NCI-H2196 treated with DMSO at 0.1 percent for 48 hours (cell line): ENCODE measurements at regions not wholly inside any gene's neighbourhood (a gene's known extent, or its start where the extent isn't known, plus 50 kb on each side); places are given as distances from the start of the nearest gene placed in this dataset.
"Not testable (repeated sequence)": the region's sequence is repeated elsewhere in the genome, so short reads cannot be mapped to it uniquely, and the experiment has no call there.

ENCODE experiments used
- DNase-seq: peaks from one replicate; lab custom pipeline; 2025; ENCODE audit not compliant: unreplicated experiment; lab: John Stamatoyannopoulos, UW

DNA sequence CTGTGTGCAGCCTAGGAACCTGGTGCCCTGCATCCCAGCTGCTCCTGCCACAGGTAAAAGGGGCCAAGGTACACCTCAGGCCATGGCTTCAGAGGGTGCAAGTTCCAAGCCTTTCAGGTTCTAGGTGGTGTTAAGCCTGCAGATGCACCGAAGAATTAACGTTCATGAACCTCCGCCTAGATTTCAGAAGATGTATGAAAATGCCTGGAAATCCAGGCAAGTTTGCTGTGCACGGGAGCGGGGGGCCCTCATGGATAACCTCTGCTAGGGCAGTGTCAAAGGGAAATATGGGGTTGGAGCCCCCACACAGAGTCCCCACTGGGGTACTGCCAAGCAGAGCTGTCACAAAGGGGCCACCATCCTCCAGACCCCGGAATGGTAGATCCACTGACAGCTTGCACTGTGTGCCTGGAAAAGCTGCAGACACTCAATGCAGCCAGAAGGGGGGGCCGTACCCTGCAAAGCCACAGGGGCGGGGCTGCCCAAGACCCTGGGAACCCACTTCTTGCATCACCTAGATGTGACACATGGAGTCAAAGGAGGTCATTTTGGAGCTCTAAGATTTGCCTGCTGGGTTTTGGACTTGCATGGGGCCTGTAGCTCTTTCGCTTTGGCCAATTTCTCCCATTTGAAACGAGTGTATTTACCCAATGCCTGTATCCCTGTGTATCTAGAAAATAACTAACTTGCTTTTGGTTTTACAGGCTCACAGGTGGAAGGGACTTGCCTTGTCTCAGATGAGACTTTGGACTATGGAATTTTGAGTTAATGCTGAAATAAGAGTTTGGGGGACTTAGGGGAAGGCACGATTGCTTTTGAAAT is 145.2 kb upstream of the C1QTNF3 start:
- not testable (repeated sequence) for DNase-seq

DNA sequence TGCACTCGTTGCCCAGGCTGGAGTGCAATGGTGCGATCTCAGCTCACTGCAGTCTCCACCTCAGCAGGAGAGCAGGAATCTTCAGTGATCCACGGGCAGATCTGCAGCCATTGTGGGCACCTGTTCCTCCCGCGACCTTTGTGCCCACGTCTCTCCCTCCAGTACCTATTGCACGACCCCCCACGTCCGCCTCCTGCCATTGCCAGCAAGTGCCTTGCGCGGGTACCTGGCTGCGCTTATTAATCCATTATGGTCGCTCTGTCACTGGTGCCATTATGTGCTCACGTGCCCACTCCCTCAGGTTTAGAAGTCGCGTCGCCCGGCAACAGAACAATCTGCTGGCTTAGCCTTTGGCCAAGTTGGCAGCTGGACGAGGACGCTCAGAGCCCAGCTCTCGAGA is 146.2 kb upstream of the C1QTNF3 start:
- DNase-seq, result not testable (repeated sequence)

DNA sequence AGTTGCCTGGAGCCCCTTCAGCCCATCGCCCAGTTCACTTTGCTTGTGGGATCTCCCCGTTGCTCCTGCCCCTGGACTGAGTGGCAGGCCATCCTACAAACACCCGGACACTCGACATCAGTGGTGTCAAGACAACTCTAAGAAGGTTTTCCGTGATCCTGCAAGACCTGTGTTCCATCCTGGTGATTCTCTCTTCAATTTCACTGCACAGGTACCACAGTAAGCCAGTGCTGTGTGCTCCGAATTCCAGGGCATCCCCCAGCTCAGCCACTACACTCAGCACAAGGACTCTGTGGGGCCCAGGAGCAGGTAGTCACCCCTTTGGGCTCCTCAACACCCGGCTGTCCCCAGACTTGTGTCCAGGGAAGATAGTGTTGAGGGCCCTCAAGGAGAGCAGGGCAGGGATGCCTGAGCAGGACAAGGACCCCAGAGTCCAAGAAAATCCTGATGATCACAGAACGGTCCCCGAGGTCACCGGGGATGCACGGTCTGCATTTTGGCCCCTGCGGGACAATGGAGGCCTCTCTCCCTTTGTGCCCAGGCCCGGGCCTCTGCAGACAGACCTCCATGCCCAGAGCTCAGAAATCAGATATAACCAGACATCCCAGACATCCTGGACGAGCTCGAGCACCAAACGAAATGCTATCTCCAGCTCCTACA is 146.9 kb upstream of the C1QTNF3 start:
- DNase-seq, result not testable (repeated sequence)

DNA sequence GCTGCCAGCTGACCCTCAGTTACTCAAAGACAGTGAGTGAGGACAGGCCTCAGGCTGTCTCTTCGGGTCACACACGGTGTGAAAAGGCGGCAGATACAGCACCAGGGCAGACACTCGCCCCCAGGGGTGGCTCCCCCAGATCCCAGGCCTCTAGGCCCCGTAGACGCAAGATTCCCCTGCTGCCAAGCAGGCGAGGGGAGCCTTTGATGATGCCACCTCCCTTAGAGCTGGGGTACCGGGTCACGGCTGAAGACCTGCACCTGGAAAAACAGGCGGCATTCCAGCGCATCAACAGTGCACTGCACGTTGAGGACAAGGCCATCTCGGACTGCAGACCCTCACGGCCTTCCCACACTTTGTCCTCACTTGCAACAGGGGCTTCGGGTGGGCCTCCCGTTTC is 147.5 kb upstream of the C1QTNF3 start:
- not testable (repeated sequence) for DNase-seq

DNA sequence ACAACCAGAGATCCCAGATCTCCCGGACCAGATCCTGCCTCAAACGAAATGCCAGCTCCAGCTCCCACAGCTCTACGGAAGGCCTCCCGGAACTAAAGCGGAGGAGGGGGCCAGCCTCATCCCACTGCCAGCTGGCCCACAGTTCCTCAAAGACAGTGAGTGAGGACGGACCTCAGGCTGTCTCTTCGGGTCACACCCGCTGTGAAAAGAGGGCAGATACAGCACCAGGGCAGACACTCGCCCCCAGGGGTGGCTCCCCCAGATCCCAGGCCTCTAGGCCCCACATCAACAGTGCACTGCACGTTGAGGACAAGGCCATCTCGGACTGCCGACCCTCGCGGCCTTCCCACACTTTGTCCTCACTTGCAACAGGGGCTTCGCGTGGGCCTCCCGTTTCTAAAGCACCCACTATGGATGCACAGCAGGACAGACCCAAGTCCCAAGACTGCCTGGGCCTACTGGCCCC is 148.3 kb upstream of the C1QTNF3 start:
- not testable (repeated sequence) for DNase-seq

DNA sequence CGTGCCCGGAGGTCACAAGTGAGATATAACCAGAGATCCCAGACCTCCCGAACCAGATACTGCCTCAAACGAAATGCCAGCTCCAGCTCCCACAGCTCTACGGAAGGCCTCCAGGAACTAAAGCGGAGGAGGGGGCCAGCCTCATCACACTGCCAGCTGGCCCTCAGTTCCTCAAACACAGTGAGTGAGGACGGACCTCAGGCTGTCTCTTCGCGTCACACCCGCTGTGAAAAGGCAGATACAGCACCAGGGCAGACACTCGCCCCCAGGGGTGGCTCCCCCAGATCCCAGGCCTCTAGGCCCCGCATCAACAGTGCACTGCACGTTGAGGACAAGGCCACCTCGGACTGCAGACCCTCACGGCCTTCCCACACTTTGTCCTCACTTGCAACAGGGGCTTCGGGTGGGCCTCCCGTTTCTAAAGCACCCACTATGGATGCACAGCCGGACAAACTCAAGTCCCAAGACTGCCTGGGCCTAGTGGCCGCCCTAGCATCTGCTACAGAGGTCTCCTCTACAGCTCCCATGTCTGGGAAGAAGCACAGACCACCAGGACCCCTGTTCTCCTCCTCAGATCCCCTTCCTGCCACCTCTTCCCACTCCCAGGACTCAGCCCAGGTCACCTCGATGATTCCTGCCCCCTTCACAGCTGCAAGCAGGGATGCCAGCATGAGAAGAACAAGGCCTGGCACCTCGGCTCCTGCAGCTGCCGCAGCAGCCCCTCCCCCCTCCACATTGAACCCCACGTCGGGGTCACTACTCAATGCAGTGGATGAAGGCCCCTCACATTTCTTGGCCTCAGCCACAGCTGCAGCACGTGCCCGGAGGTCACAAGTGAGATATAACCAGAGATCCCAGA is 149.3 kb upstream of the C1QTNF3 start:
- not testable (repeated sequence) for DNase-seq

DNA sequence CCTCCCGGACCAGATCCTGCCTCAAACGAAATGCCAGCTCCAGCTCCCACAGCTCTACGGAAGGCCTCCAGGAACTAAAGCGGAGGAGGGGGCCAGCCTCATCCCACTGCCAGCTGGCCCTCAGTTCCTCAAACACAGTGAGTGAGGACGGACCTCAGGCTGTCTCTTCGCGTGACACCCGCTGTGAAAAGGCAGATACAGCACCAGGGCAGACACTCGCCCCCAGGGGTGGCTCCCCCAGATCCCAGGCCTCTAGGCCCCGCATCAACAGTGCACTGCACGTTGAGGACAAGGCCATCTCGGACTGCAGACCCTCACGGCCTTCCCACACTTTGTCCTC is 149.9 kb upstream of the C1QTNF3 start:
- not testable (repeated sequence) for DNase-seq

DNA sequence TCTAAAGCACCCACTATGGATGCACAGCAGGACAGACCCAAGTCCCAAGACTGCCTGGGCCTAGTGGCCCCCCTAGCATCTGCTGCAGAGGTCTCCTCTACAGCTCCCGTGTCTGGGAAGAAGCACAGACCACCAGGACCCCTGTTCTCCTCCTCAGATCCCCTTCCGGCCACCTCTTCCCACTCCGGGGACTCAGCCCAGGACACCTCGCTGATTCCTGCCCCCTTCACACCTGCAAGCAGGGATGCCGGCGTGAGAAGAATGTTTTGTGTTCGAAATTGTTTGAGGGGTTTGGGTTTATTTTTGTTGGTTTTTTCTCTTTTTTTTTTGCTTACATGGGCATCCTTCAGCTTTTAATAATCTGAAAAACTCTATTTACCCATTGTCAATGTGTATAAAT is 150.3 kb upstream of the C1QTNF3 start:
- not testable (repeated sequence) for DNase-seq

DNA sequence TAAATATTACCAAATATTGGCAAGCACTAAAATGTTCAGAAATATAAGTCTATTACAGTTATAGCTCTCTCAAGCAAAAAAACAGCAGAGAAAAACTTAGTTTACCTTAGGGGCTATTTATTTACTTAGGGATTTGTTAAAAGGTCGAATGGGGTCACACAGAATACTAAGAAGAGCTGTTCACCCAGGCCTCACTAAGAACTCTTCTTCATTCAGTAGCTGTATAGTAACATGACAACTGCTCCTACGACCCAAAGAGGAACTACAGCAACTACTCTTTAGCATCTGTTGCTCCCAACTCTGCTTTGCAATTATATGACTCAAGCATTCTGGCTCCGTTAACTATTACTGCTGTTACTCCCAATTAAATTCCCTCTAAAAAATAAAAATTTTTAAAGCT is 150.8 kb upstream of the C1QTNF3 start:
- DNase-seq, result not testable (repeated sequence)

DNA sequence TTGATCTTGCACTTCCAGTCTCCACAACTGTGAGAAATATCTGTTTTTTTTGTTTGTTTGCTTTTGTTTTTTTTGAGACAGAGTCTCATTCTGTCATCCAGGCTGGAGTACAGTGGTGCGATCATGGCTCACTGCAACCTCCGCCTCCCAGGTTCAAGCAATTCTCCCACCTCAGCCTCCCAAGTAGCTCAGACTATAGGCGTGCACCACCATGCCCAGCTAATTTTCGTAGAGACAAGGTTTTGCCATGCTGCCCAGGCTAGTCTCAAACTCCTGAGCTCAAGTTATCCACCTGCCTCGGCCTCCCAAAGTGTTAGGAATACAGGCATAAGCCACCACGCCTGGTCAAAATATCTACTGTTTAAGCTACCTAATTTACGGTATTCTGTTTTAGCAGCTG is 153.1 kb upstream of the C1QTNF3 start:
- not testable (repeated sequence) for DNase-seq

DNA sequence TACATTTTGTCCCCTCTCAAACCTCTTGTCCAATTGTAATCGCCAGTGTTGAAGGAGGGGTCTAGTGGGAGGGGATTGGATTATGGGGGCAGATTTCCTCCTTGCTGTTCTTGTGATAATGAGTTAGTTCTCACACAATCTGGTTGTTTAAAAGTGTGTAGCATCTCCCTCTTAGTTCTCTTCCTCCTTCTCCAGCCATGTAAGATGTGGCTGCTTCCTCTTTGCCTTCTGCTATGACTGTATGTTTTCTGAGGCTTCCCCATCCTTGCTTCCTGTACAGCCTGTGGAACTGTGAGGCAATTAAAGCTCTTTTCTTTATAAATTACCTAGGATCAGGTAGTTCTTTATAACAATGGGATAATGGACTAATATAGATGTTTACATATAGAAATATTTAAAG is 162.3 kb upstream of the C1QTNF3 start:
- DNase-seq, result not testable (repeated sequence)

DNA sequence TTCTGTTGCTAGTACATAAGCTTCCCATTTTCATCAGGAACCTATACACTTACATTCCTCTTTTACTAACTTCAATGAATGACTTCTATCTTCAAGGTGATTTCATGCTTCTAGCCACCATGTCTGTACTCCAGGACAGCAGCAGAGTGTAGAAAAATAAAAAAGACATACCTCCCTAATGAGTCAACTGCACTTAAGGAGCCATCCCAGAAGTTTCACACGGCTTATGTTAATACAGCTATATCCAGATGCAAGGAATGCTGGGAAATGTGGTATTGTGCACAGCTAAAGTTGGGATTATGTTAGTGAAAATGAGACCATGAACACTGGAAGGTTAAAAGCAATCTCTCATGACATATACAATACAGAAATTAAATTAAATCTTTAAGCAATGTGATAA is 174.4 kb upstream of the C1QTNF3 start:
- DNase-seq, result not testable (repeated sequence)

DNA sequence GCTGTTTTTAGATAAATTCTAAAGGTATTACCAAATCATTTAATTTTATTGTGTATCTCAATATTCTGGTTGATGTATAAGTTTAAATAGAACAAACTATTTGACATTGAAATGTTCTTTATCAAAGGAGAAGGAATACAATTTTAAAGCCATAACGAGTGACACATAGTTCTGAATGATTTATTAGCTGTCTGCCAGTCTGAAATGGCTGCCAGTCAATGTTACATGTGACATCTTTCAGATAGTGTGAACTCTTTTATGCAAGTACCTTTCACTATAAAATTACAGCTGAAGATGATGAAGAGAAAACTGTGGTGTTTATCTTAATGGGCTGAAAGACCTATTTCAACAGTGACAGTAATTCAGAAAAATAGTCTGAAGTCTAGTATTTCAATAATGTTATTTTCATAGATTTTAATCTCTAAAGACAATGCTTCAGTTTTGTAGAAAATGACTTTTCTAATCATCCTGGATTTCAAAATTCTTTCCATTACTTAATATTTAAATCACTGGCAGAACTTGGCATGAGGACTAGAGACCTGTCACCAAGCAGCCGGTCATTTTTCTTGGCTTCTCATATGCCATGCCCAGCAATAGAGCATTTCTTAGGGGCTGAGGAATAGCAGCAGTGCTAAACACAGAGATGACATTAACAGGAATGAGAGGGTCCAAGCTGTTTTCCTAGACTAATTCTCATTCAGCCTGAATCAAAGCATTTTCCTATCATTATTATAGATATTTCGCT is 178.5 kb upstream of the C1QTNF3 start:
- not testable (repeated sequence) for DNase-seq

DNA sequence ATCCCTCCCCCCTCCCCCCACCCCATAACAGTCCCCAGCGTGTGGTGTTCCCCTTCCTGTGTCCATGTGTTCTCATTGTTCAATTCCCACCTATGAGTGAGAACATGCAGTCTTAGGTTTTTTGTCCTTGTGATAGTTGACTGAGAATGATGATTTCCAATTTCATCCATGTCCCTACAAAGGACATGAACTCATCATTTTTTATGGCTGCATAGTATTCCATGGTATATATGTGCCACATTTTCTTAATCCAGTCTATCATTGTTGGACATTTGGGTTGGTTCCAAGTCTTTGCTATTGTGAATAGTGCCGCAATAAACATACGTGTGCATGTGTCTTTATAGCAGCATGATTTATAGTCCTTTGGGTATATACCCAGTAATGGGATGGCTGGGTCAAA is 180.1 kb upstream of the C1QTNF3 start:
- DNase-seq, result not testable (repeated sequence)

DNA sequence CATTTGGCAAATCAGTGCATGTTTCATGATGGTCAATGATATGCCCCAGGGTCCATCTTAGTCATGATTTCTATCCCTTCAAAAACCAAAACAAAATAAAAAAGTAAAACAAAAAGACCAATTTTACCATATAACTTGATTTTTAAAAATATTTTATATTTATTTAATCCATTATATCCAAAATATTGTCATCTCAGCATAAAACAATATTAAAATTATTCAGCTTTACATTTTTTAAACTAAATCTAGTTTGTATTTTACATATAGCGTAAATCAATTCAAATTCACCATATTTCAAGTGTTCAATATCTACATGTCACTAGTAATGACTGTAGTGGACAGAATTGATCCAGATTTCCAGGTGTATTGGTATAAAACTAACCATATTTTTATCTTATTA is 187.4 kb upstream of the C1QTNF3 start:
- DNase-seq, result not testable (repeated sequence)

DNA sequence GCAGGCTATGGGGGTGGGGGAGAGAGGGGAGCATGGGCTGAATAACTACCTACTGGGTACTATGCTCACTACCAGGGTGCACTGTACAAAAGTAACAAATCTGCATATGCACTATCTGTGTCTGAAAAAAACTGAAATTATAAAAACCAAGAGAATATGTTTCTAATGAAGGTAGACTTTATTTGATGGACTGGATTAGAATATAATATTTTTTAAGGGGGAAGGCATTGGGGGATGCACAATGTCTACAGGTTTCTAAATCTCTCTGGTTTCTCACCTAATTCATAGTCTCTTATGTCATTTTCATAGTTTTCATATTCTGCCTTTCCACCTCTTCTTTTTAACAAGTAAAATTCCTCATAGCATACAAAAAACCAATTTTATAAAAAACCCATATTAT is 200.8 kb upstream of the C1QTNF3 start:
- not testable (repeated sequence) for DNase-seq

DNA sequence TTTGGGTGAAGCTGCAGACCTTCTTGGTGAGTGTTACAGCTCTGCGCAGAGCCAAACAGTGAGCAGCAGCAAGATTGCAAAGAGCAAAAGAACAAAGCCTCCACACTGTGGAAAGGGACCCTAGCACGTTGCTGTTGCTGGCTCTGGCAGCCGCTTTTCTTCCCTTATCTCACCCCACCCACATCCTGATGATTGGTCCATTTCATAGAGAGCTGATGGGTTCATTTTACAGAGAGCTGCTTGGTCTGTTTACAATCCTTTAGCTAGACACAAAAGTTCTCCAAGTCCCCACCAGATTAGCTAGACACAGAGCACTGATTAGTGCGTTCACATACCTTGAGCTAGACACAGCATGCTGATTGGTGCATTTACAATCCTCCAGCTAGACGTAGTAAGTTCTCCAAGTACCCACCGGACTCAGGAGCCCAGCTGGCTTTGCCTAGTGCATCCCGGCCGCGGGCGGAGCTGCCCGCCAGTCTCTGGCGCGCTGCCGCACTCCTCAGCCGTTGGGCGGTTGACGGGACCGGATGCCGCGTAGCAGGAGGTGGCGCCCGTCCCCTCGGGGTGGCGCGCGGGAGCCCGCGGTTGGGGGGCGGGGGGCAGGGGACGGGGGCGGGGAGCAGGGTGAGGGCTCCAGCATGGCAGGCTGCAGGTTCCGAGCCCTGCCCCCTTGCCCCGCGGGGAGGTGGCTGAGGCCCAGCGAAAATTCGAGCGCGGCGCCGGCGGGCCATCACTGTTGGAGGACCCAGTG is 201.4 kb upstream of the C1QTNF3 start:
- not testable (repeated sequence) for DNase-seq

DNA sequence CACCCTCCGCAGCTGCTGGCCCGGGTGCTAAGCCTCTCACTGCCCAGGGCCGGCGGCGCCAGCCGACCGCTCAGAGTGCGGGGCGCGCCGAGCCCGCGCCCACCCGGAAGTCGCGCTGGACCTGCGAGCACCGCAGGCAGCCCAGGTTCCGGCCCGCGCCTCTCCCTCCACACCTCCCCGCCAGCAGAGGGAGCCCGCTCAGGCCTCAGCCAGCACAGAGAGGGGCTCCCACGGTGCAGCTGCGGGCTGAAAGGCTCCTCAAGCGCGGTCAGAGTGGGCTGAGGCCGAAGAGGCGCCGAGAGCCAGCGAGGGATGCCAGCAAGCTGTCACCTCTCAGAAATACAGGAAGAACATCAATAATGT is 202.0 kb upstream of the C1QTNF3 start:
- DNase-seq, result not testable (repeated sequence)

DNA sequence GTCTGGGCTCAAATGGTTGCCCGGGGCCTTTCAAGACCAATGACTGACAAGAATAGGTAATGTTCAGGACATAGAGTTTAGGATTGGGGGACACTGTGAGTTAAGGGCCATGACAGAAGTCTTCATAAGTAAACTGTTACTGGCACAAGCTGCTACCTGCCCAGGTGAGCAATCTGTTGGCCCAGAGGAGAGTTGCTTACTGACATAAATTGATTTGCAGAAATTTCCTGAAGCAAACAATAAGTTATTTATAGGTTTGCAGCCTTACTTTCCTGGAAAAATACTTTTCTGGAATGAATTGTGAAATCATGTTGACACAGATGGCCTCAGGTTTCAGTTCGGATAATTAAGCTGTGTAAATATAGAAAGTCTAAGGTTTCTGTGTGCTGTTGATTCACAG is 202.8 kb upstream of the C1QTNF3 start:
- peak; percentile 28 for DNase-seq

DNA sequence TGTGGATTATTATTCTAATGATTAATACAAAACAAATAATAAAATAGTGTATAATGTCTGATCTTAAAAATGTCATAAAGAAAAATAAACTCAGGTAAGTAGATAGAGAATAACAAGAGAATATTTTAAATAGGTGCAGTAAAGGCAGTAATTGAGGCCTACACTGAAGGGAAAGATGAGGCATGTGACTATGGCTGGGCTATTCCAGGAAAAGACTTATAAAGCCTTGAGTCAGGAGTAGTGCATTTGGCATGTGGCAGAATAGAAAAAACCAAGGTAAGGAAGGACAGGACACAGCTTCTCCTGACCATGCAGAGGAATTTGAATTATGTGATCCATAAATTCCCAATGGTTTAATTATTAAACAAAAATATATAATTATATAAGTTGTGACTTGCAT is 215.6 kb upstream of the C1QTNF3 start:
- DNase-seq, result not testable (repeated sequence)
